COLO829 (cell line): ENCODE measurements at regions not wholly inside any gene's neighbourhood (a gene's known extent, or its start where the extent isn't known, plus 50 kb on each side); places are given as distances from the start of the nearest gene placed in this dataset.
"Not testable (repeated sequence)": the region's sequence is repeated elsewhere in the genome, so short reads cannot be mapped to it uniquely, and the experiment has no call there.

Source experiments
- DNase-seq: peaks from one replicate; pipeline ENCODE4 v3.0.0; 2012; ENCODE audit warnings: low spot score

DNA sequence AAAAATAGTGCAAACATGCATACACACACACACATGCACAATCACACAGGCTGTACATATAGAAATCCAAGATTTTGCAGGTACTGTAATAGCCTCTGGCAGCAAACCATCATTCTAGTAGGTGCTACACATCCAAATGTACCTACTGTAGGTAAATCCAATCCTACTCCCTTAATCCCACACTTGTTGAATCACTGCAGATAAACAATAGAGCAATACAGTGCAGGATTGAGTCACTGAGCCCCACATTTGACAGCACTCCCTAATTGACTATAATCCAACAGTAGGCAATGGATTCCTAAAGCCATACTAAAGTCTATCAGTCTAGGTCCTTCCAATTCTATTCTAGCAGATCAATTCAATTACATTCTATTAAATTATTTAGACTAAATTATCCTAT, 1640.5 kb upstream of the CDH9 start:
- DNase-seq = no peak

DNA sequence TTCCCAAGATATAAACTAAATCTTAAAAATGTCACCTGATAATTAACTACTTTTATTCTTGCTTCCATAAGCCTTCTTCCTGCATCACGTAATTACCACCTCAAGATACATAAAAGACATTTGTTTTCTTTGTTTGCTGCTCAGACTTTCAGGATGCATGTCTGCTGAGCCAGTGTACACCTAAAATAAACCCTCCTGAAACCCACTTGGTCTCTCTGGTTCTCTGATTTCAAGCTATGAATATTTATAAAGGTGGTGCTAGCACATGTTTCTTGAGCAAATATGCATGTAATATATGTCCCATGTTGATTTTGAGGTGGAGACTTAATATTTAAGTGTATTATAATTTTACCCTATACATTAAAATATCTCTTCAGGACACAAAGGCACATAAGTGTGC, 1627.7 kb upstream of the CDH9 start:
- DNase-seq = no peak

- DNase-seq = no peak
These were observed 1609.7 kb upstream of the CDH9 start for GRCh38 chr5:28648108-28648507.

DNA sequence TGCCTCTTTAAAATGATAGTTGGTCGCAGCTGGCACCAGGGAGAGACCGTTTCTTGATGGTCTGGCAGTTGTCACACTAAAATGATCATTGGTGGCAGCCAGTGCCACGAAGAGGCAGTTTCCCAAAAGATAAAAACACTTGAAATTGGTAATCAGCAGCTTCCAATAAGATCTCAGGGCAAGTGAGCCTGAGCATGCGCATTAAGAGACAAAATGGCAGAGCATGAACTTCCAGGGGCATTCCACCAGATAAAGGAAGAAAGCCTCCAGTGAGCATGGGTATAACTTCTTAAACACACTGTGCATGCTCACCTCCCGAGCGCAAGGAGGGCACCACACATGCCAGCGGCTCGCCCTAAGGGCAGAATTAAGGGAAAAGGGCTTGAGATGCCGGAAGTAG, 1594.2 kb upstream of the CDH9 start:
- no peak for DNase-seq

GRCh38 chr5:28603869-28604268, 1565.5 kb upstream of the CDH9 start:
- DNase-seq = no peak

- DNase-seq = no peak
These were observed 1564.0 kb upstream of the CDH9 start for GRCh38 chr5:28602429-28602828.

- not testable (repeated sequence) for DNase-seq
These were observed 1558.3 kb upstream of the CDH9 start for GRCh38 chr5:28596707-28597106.

DNA sequence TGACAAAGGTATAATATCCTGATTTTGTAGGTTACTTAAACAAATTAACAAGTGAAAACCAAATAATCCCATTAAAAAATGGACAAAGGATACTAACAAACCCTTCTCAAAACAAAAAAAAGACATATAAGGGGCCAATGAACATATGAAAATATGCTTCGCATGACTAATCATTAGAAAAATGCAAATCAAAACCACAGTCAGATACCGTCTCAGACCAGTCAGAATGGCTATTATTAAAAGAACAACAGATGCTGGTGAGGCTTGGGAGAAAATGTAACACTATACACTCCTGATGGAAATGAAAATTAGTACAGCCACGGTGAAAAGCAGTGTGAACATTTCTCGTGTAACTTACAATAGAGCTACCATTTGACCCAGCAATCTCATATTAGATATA, 1542.2 kb upstream of the CDH9 start:
- DNase-seq = no peak

DNA sequence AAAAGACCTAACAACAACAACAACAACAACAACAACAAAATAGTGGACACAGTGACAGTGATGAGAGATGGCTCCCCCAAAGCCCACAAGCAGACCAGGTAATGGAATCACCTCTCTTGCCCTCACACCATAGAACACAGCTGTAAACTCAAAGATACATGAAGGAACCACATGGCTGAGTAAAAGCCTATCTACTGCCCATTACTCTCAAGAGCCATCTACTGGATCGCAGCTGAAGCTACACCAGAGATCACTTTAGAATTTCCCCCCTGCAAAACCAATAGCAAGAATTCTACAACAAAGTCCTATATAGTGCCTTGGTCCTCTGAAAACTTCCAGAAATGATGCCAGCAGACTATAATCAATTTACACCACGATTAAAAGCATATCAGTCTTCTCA, 1537.6 kb upstream of the CDH9 start:
- peak; percentile 0 for DNase-seq

GRCh38 chr5:28575368-28575767, 1537.0 kb upstream of the CDH9 start:
- DNase-seq = no peak

- no peak for DNase-seq
These were observed 1536.2 kb upstream of the CDH9 start for GRCh38 chr5:28574606-28575005.

- DNase-seq = no peak
These were observed 1528.7 kb upstream of the CDH9 start for GRCh38 chr5:28567048-28567447.

GRCh38 chr5:28561522-28561921, 1523.1 kb upstream of the CDH9 start:
- DNase-seq = no peak

DNA sequence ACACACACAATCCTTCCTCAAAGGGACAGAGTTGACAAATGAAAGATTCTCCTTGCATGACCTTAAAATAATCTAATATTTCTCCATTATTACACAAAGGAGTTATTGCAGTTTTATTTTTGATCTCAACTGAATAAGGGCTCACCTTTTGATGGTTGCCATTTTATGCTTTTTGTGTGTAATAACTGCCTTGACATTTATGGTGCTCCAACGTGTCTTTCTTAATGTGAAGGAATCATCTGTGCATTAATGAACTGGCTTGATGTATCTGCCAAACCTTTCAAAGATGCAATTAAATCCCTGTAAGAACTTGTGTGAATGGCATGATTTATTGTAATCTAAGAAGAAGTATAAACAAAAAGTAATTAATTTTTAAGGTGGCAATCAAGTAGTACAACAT, 1519.8 kb upstream of the CDH9 start:
- no peak for DNase-seq

DNA sequence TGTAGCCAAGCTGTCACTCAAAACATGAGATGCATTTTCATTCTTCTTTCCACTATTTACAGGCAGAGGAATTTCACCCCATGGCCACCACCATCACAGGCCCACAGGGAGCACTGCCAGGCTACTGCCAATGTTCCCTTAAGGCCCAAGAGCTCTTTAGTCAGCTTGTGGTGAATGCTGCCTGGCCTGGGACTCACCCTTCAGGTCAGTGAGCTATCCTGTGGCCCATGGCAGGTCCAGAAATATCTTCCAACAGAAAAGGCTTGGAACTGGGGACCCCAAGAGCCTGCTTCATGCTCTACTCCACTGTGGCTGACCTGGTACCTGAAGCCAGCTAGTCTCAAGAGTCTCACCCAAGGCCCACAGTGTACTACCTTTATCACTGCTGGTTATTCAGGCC, 1518.7 kb upstream of the CDH9 start:
- no peak for DNase-seq

- no peak for DNase-seq
These were observed 1511.2 kb upstream of the CDH9 start for GRCh38 chr5:28549588-28549987.

- DNase-seq = no peak
These were observed 1510.5 kb upstream of the CDH9 start for GRCh38 chr5:28548856-28549255.

DNA sequence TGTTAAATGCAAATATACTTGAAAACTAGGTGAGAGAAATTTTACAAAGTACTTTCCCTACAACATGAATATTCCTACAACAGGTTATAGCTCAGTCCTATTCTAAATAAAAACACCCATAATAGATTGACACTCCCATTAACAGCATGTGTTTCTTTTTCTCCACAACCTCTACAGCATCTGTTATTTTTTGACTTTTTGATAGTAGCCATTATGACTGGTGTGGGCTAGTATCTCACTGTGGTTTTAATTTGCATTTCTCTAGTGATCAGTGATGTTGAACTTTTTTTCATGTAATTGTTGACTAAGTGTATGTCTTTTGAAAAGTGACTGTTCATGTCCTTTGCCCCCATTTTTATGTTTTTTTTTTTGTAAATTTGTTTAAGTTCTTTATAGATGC, 1506.1 kb upstream of the CDH9 start:
- DNase-seq = no peak

DNA sequence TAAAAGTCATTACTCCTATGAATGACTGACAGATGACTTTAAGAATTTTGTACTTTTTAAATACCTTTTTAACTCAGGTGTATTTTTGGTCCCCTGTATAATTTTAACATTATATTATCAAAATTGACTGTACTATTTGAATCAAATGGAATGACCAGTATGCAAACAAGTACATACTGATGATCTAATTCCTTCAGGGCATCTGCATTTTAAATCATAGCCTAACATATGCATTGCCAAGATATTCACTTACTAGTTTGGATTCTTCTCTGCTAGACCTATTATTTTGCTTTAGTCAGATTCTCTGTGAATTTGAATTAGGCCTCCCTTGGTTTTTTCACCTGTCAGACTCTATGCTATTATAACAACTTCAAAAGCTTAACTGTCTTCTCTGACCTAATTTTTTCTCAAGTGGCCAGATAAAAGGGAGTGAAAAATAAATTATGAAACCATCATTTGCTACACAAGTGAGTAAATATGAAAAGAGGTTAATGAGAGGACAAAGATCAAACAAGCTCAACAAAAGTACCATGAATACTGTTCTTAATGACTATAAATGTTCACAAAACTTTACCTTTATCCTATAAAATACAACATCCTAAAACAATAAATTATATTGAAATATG, 1505.2 kb upstream of the CDH9 start:
- no peak for DNase-seq

- DNase-seq = no peak
These were observed 1504.6 kb upstream of the CDH9 start for GRCh38 chr5:28542987-28543386.

- DNase-seq = peak; percentile 6
These were observed 1485.7 kb upstream of the CDH9 start for GRCh38 chr5:28523888-28524635.

DNA sequence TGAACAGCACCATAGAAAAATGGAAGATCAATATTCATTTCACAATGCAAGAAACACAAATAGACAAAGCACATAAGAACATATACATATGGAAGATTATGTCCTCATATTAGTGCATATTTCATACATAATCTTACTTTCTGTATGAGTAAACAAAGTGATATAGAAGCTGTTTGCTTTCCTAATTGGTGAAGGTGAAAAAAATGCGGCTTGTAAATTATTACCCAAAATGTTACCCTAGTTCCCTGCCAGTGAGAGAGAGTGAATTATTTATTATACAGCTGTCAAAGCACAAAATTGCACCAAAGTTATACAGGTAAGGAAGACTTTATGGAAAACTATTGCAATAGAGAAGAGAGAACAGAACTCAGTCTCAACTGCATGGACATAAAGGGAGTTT, 1485.0 kb upstream of the CDH9 start:
- no peak for DNase-seq

DNA sequence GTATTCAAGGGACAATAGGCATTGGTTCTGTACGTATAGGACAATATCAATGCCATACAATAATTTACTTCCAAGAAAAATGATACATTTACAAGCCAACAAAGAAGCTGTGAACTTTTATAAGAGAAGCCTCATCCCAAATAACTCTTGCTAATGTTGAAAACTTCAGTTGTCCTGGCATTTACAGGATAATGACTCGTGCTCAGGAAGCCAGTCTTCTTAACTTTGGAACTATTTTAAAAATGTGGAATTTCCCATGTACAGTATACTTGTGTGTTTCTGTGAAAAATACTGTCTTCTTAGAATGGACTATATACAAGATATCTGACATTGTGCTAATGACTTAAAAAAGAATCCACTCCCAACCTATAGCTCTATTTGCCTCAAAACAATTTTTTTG, 1479.3 kb upstream of the CDH9 start:
- DNase-seq = no peak

DNA sequence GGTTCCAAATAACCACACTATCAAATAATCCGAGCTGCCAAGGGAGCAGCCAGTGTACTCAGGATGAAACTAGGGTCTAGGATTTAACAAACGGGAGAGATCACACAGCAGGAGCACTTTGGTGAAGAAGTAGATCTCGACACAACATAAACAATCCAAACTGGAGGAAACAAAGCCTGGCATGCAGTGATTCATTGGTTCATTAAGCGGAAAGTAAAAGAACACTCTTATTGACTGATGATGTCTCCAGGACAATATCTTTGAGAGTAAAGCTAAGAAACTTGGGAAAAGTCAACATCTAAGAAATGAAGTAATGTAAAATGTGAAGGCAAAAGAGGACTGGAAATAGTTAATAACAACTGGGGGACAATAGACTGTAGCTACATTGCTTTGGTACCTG, 1478.3 kb upstream of the CDH9 start:
- no peak for DNase-seq
